Sciatic nerve (tissue), 2 donors: ENCODE measurements at regions not wholly inside any gene's neighbourhood (a gene's known extent, or its start where the extent isn't known, plus 50 kb on each side); places are given as distances from the start of the nearest gene placed in this dataset.

Experiments used
- ATAC-seq: fragments of 200-7000 bp; cut with Tn5 transposase; one replicate; pipeline ENCODE4 v1.9.1; 2020; ENCODE audit warnings: mild to moderate bottlenecking, moderate library complexity
- DNase-seq: peaks from one replicate; pipeline ENCODE4 v3.0.0-alpha.2; 2020; ENCODE audit warnings: low spot score
- intact Hi-C: fragments of 100-400 bp; cut with DNase I; formaldehyde crosslinking; loops from one replicate; pipeline ENCODE4 v1.14.2; 2022
- donor health status: DM: no; HTN: no; CAD: no.
- donor health status: DM: no; HTN: no; CAD: no.

- no peak for ATAC-seq
- intact Hi-C loops = no loop called here
- DNase-seq = no peak
Measured at GRCh38 chr10:88156341-88156740, 292.9 kb downstream of the PTEN start.

DNA sequence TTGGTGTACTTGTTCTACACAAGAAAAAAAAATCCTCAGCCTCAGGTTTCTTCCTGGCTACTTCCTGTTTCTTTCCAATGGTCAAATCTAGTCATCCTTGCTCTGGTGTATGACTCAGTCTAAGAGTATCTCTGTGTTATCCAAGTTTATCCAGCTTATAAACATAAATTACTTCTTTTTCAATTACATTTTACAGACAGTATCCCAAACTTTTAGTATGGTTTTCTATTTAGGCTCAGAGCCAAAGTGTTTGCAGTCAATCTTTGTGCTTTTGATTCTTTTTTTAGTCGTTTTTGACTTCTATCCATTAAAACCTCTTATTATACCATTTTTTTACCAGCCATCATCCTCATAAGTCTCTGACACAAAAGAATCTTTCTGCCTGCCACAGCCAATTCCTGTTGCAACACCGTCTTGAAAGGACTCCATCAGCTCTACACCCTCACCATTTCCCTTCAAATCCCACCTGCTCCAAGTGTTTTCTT lies 294.6 kb downstream of the PTEN start:
- DNase-seq (no peak), ATAC-seq (peak; percentile 90)
- intact Hi-C loops = no loop called here

DNA sequence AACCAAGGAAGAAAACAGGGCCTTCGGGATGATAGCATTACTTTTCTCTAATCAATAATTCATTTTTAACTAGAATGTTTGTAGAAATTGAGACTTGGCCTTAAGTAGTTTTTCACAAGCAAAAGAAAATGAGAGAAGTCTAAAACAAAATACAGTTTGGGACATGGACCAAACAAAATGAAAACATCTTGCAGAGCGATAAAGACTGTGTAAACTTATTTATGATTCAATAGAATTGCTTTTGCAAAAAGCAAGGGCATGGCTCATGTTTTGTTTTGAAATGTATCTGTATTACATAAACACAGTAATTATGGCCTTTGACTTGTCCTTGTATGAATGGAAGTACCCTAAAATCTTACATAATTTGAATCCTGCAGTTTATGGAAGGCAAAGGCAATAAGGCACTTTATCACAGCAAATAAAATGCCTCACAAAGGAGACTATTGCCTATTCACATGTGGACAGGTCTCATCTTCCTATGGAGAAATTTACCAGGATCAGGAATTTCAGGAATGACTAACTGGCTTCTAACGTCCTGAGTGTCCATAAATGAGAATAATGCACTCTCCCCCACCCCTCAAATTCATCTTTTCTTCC lies 295.2 kb downstream of the PTEN start:
- intact Hi-C loops = no loop called here
- ATAC-seq = no peak
- no peak for DNase-seq

DNA sequence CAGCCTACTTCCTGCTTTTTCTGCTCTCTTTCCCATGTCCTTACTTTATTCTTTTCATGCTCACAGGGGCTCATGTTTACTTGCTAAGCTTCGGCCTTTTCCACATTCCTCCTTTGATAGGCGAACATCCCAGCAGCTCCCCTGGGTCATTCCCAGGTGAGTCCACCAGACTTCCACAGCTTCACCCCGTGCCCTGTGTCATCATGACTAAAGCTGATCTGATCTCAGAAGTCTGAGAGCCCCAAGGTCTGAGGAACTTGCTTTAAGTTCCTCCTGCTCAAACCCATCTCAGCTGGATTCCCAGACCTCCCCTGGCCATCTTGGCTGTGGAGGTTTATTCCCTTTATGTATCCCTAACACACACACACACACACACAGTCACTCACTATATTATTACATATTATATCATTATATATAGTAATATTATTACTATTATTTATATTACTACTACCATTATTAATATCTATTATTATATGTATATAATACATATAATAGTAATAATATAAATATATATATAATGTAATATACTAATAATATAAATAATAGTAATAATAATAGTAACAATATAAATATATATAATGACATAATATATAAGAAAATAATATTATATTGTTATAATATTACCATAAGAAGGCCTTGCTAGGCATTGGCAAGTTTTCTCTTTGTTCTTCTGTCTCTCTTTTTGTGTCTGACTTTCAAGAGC lies 295.9 kb downstream of the PTEN start:
- intact Hi-C loops = no loop called here
- ATAC-seq = no peak

GRCh38 chr10:88161070-88161469 lies 297.6 kb downstream of the PTEN start:
- intact Hi-C loops = no loop called here

More for the DNA sequence above, 295.9 kb downstream of the PTEN start:
- no peak for DNase-seq

GRCh38 chr10:88161756-88162155 lies 298.3 kb downstream of the PTEN start:
- intact Hi-C loops = no loop called here
- DNase-seq = no peak
- ATAC-seq = no peak

More at GRCh38 chr10:88161070-88161469, 297.6 kb downstream of the PTEN start:
- no peak for DNase-seq
- no peak for ATAC-seq

- no peak for ATAC-seq
- no peak for DNase-seq
- intact Hi-C loops = no loop called here
Measured at GRCh38 chr10:88162852-88163251, 299.4 kb downstream of the PTEN start.

DNA sequence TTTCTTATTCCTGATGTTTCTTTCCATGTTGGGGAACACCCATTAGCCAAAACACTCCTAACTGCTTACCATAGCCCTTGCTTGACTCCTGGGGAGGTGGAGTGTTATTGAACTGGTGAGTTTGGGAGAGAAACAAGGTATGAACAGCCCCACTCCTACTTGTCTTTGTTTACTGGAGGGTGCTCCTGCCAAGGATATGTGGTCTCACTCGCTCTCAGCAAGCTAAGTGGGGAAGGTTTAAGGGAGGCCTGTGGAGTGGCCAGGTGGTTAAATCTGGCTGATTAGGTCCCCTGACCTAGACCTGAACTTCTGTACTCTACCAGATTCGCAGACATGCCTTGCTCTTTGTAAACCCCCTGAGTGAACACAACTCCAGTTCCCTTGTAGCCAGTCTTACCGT lies 300.1 kb downstream of the PTEN start:
- intact Hi-C loops = no loop called here
- DNase-seq = no peak
- ATAC-seq = no peak

DNA sequence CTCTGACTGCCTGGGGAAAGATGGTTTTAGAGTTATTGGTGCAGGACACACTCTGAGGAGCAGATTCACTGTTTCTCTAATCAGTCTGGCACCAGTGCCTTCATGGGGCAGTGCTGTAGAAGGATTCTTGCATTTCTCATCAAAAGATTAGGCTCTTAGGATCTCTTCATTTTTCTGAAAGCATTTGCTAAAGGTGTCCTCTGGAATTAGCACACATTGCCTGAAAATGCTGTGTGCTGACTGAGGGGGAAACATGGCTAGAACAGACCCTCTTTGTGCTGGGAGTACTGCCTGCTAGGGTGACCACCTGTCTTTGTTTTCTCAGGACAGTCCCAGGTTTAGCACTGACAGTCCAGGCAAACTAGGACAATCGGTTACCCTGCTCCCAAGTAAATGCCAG lies 301.0 kb downstream of the PTEN start:
- intact Hi-C loops = no loop called here
- ATAC-seq (no peak), DNase-seq (no peak)

GRCh38 chr10:88165849-88166271 lies 302.4 kb downstream of the PTEN start:
- DNase-seq = no peak
- peak; percentile 66 for ATAC-seq
- intact Hi-C loops = no loop called here

GRCh38 chr10:88168171-88169036 lies 305.0 kb downstream of the PTEN start:
- intact Hi-C loops = no loop called here
- DNase-seq (no peak), ATAC-seq (no peak)

GRCh38 chr10:88169037-88169319 lies 305.6 kb downstream of the PTEN start:
- DNase-seq = no peak
- intact Hi-C loops = no loop called here
- ATAC-seq = no peak

GRCh38 chr10:88170628-88171027 lies 307.2 kb downstream of the PTEN start:
- ATAC-seq (no peak), DNase-seq (no peak)
- intact Hi-C loops = no loop called here

- no peak for DNase-seq
- intact Hi-C loops = no loop called here
- ATAC-seq = no peak
Measured at GRCh38 chr10:88172159-88172558, 308.7 kb downstream of the PTEN start.

GRCh38 chr10:88174391-88174790 lies 311.0 kb downstream of the PTEN start:
- no peak for ATAC-seq
- intact Hi-C loops = no loop called here

GRCh38 chr10:88178758-88179157 lies 315.3 kb downstream of the PTEN start:
- ATAC-seq (no peak), DNase-seq (no peak)
- intact Hi-C loops = no loop called here

More at GRCh38 chr10:88174391-88174790, 311.0 kb downstream of the PTEN start:
- no peak for DNase-seq

DNA sequence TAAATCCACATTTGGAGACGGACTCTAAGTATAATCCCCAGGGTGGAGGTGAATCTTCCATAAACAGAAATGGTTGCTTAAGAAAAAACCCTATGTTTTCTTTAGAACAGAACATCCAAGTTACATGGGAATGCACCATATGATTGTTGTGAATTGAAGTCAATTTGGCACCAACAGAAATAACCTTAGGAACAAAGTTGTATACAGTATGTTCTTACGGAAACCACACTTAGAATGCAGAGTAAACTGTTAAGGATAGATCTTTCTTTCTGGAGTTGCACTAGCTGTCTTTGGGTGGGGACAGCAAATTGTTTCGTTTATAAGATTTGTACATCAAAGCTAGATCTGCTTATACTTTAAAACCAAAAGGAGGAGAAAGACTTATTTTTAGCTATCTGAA lies 316.4 kb downstream of the PTEN start:
- no peak for ATAC-seq
- intact Hi-C loops = no loop called here
- no peak for DNase-seq

GRCh38 chr10:88181902-88182600 lies 318.6 kb downstream of the PTEN start:
- intact Hi-C loops = no loop called here
- DNase-seq (no peak), ATAC-seq (no peak)

- ATAC-seq = no peak
- intact Hi-C loops = no loop called here
Measured at GRCh38 chr10:88182601-88182930, 319.1 kb downstream of the PTEN start.

More at GRCh38 chr10:88182601-88182930, 319.1 kb downstream of the PTEN start:
- DNase-seq = no peak
